ENCODE measurements at regions not wholly inside any gene's neighbourhood (a gene's known extent, or its start where the extent isn't known, plus 50 kb on each side); places are given as distances from the start of the nearest gene placed in this dataset.

GRCh38 chr15:96112018-96112417 lies 218.5 kb upstream of the NR2F2 start:
- Histone ChIP-seq H3K36me3 (replicated peaks in 1 of 2; ENCODE audit: control insufficient read depth in 1 of 2, insufficient read depth in 2 of 2, low read length in 2 of 2) (no peaks in the 10 kb centered on the region), H3K4me1 (ENCODE audit: insufficient read depth, low read length) (no peaks in the 10 kb centered on the region), H2AFZ (ENCODE audit: low read length) (no peak overlapping the region), H3K9me3 (ENCODE audit: low read length) (no peaks in the 10 kb centered on the region), H3K9ac (ENCODE audit: insufficient read depth, low read depth, low read length) (no peak overlapping the region), H3K4me3 (replicated peaks in 1 of 3; ENCODE audit: insufficient read depth in 1 of 3, low read depth in 2 of 3, low read length in 3 of 3) (no peak overlapping the region), H3K79me2 (ENCODE audit: insufficient read depth, low read length) (no peaks in the 10 kb centered on the region), H3K27ac (ENCODE audit: extremely low read length, insufficient read depth, low read length) (no peak overlapping the region), H4K20me1 (ENCODE audit: insufficient read depth, low read length) (no peaks in the 10 kb centered on the region), H3K4me2 (ENCODE audit: low read depth, low read length) (no peak overlapping the region), H3K27me3 (ENCODE audit: control insufficient read depth in 1 of 2, insufficient read depth in 2 of 2, low read length in 2 of 2) (0 out of 5 replicates have a peak, but pooled peaks cover 0 to 4% of the 10 kb centered on the region in 2 experiments)
- intact Hi-C loops (cut with micrococcal nuclease; ENCODE audit: unreplicated experiment) (no loop called here), in situ Hi-C loops (cut with HindIII; ENCODE audit: extremely low pct_ligation_motif_present, low pct_unique_long_range_greater_than_20kb) (no loop called here)
- BruUV-seq (replicated peaks), result no TSS peak
- ChIA-PET POLR2A (no interaction called here), CTCF (ENCODE audit: low intra/inter-chr PET ratio, low total read pairs) (no interaction called here)
- WGBS (ENCODE audit: low lambda C conversion rate), result 87% methylated on average over 2 of the region's 2 CpGs
- FAIRE-seq (no peak), DNase-seq (ENCODE audit: low spot score) (no peak), ATAC-seq (no peak)
- TF ChIP-seq ZNF24 (IDR thresholded peaks at IDR 0.05) (no peak), ZNF790 (CRISPR knock-in tag; IDR thresholded peaks at IDR 0.05; ENCODE audit: borderline replicate concordance) (no peak), CBX5 (CRISPR knock-in tag; IDR thresholded peaks at IDR 0.05; ENCODE audit: borderline replicate concordance) (no peak), ZNF407 (CRISPR knock-in tag; IDR thresholded peaks at IDR 0.05; ENCODE audit: not compliant biosample characterization) (no peak), ZBTB4 (CRISPR knock-in tag; IDR thresholded peaks at IDR 0.05; ENCODE audit: borderline replicate concordance) (no peak), ZNF780A (CRISPR knock-in tag; IDR thresholded peaks at IDR 0.05) (no peak), ZBTB7A (CRISPR knock-in tag; IDR thresholded peaks at IDR 0.05) (no peak), ZNF232 (CRISPR knock-in tag; IDR thresholded peaks at IDR 0.05; ENCODE audit: borderline replicate concordance) (no peak), FLYWCH1 (CRISPR knock-in tag; IDR thresholded peaks at IDR 0.05) (no peak), KLF15 (CRISPR knock-in tag; IDR thresholded peaks at IDR 0.05; ENCODE audit: borderline replicate concordance) (no peak), MLXIP (CRISPR knock-in tag; IDR thresholded peaks at IDR 0.05; ENCODE audit: borderline replicate concordance) (no peak)
